NOMO-1 treated with dmso at 0.1 percent for 144 hours (cell line): ENCODE measurements at regions not wholly inside any gene's neighbourhood (a gene's known extent, or its start where the extent isn't known, plus 50 kb on each side); places are given as distances from the start of the nearest gene placed in this dataset.

Experiments
- DNase-seq: peaks from one replicate; lab custom pipeline; 2025; ENCODE audit not compliant: unreplicated experiment; lab: John Stamatoyannopoulos, UW

DNA sequence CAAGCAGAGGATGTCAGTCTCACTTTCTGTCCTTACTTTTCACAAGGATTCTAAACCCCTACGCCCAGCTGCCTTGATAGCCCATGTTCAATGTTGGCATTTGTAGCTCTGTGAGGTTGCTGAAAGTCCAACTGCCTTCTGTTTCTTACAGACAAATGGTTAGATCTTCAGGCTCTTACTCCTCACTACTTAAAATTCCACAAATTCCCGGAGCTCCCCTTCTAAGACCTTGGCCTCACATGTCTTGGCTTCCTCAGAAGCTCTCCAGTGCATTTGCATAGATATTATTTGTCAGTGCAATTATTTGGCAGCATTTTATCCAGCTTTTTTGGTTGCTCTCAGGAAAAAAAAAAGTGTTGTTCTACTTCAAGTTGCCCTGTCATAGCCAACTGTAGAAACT lies 453.7 kb upstream of the CELF4 start:
- DNase-seq, result no peak

DNA sequence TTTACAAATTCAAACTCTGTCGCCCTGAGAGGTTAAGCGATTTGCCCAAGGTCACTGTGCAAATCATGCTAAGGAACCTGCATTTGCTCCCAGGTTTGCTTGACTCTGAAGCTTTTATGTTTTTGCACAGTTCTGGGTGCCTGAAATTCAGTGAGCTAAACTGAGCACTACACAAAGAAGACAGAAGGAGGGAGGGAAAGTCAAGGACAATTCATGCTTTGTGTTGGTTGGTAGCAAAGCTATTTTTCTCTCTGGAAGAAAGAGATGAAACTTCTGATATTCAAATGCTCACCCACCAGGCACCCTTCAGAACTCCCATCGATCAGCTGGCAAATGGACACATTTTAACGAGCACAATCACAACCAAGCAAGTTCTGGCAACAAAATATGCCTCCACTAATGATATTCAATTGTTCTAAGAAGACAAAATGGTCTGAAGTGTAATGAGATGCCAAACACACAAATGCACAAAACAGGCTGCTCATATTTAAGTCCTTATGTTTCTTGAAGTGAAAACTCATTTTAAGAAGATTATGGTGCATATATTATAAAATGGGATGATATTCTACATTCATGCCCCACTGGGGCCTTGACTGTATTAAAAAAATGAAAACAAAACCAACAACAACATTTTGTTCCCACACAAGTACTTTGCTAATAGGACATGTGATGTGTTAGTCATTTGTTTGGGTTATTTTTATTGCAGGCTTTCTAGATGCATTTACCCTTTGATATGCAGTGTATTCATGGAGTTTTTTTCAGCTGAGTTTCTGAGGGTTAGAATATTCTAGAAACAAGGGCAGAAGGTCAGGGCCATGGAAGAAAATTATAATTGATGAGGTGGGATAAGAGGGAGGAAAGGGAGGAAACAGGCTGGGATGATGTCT lies 445.6 kb upstream of the CELF4 start:
- DNase-seq, result no peak

DNA sequence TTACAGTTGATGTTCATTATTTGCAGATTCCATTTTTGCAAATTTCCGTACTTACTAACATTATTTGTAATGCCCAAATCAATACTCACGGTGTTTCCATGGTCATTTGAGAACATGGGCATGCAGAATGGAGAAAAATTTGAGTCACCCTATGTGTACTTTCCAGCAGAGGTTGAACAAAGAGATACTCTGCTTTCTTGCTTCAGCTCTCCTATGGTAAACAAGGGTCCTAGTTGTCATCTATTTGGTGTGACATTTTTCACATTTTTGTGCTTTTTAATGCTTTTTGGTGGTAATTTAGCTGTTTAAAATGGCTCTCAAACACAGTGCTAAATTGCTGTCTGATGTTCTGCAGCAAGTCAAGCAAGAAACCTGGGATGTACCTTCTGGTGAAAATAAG lies 444.4 kb upstream of the CELF4 start:
- no peak for DNase-seq

DNA sequence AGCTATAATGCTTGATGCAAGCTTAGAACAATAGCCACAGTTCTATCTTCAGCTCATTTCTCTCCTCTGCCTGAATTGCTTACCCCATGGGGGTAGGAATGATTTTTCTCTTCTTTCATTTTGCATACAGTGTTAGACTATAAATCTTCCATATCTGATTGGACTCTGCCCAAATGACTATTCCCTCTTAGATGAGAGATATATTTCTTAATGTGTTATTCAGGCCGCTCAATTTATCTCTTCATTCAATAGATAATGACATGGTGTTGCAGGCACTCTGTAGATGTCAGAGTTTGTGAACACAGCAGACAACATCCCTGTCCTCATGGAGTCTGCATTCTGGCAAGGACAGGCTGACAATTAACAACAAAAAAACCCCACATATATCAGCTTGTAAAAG lies 443.7 kb upstream of the CELF4 start:
- no peak for DNase-seq

DNA sequence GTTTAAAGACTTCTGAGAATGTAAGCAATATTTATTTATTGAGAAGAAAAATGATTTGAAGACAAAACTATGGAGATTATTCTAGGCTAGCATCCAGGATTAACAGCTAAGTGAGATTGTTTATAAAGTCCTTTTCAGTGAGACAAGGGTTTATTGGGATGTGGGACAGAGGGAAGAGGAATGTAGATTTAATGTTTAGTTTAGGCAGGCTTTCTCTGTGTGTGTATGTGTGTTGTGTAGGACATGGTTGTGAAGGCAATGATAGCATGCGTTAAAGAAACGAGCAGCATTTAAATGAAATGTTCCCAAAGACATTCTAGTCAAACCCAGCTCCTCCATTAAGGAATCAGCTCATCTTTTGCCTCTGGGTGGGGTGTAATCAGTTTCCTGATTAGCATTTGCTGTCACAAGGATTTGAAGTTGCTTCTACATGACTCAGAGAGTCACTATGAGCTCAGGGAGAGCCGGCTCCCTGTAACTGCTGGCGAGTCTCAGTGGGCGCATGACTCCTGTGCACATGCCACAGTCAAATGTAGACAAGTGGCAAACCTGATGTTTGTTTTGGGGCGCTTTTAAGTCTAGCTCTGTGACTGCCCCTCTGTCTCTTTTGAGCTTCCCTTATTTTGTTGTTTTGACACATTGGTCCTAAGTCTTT lies 442.2 kb upstream of the CELF4 start:
- no peak for DNase-seq

DNA sequence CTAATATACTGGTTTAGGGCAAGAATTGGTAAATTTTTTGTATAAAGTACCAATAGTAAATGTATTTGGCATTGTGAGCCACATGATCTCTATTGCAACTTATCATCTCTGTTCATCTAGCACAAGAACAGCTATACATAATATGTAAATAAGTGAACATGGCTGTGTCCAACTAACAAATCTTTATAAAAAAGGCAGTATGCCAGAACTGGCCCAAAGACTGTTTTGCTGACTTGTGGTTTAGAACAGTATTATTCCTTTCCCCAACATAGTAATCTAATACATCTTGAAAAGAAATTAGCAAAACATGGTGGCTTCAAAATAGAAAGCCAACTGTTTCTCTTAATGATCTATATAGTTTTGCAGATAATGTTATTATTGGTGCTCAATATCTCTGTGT lies 441.4 kb upstream of the CELF4 start:
- DNase-seq, result no peak

DNA sequence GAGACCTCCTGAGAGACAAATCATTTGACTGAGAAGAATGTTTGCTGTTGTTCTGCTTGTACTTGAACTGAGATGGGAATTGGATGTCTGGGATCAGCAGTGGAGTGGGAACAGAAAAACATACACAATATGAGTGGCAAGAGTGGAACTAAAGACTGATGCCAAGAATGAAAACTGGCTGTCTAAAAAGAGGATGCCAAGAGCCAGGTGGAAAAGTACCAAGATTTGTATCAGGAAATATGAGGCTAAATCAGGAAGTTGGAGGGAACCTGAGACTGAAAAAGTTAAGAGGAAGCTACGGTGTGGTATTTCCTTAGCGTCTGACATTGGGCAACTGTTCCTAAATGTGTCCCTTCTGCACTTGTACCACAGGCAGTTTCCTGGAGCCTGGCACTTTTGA lies 440.9 kb upstream of the CELF4 start:
- no peak for DNase-seq

DNA sequence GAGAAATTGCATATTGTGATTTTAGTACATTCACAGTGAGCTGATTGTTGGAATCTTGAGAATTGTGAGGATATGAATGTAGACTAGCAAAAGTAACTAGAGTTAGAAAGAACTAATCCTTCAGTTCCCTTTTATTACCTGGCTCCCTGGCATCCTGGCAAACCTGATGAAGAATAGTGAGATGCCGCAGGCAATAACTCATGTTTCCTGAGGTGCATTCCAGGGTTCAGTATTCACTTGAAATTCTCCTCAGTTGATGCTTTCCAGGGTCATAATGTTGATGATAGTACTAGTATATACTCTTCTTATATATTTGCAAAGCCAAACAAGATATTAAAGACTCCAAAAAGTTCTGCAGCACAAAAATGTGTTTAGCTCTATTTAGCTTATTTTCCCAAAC lies 432.1 kb upstream of the CELF4 start:
- DNase-seq, result no peak

DNA sequence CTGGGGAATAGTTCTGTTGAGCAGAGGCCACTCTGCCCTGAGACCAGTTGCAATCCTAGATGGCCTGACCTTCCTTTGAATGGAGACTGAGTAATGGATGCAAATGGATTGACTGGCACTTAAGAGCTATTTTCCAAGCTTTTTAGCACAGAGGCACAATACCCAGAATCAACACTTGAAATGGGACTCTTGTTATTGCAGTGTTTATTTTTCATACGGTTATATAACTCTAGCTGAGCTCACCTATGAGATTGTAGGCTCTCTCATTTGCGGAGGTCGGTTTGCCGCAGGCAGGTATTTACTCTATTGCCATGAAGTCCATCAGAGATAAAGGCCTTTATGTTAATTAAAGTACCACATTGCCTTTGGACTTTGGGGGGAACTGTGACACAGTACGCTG lies 422.3 kb upstream of the CELF4 start:
- DNase-seq, result no peak

DNA sequence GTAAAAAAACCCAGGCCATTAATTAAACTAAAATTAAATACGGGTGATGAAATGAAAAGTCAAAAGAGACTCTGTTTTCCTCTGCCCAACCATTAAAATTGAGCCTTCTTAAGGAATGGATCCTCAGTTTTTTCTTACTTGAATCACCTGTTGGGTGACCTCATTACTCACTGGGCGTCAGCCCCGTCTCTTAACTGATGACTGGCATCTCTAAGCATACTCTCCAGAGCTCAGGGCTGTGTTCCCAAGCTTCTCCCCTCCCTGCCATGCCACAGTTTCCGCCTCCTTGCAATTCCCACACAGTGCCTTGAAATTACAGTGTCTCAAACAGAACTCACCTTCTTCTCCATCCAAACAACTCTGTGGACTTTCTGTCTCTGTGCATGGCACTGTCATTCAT lies 421.1 kb upstream of the CELF4 start:
- DNase-seq, result no peak

DNA sequence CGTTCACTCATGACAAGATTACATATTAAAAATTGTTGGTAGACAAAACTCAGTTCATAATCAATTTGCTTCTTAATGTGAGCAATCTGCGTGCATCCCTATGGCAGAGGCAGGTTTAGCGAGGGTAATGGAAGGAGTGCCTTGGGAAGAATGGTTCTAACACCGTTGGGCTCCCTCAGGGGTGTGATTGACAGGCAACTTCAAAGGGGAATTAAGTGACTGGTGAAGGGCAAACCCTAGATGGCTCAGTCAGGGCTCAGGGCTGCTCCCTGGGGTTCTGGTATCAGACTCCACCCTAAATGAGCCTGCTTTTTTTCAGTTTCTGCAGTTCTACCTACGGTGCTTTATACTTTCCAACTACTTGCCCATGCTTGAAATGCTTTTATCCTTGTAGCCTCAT lies 419.5 kb upstream of the CELF4 start:
- DNase-seq, result no peak

DNA sequence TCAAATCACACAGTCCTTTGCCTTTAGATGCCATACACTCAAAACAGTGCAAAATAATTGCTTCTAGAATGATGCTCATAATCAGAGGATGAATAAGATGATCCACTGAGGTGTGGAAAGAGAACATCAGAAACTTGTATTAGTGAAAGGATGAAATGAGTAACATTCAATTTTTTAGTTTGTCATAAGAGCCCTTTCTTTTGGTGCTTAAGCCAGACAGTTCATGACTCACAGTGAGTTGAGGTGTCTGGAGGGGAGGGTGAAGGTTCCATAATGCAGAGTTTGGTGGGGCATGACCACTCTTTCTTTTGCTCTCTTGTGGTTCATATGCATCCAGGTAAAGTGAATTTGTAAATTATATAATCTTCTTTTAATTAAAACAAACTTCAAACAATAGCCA lies 415.0 kb upstream of the CELF4 start:
- DNase-seq, result no peak

DNA sequence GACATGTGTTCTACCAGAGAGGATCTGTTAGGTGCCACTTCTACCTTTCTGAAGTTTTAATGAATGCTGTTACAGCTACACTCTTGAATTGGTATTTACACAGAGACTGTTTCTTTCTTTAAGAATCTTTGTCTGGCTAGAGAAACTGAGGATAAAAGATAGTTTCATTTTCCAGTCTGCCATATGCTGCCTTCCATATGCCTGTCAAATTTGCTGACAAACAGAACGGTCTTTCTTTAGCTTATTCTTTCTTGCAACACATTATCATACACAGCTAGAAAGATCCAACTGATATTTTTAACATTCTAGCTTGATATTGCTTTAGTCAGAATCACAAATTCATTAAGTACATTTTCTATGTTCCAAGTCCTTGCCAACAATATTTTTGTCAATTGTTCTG lies 409.8 kb upstream of the CELF4 start:
- no peak for DNase-seq

DNA sequence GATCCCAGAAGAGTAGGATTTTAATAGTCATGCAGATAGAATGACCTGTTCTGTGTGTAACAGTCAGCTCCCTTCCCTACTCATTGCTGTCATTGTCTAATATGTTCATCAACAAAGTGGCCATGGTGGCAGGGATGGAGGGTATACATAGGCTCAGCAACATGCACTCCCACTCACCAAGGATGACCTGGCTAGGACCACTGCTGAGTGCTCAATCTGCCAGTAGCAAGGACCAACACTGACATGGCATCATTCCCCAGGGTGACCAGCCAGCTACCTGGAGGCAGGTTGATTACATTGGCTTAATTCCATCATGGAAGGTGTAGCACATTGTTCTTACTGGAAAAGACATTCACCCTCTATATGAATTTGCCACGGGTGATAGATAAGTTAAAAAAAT lies 401.7 kb upstream of the CELF4 start:
- no peak for DNase-seq

DNA sequence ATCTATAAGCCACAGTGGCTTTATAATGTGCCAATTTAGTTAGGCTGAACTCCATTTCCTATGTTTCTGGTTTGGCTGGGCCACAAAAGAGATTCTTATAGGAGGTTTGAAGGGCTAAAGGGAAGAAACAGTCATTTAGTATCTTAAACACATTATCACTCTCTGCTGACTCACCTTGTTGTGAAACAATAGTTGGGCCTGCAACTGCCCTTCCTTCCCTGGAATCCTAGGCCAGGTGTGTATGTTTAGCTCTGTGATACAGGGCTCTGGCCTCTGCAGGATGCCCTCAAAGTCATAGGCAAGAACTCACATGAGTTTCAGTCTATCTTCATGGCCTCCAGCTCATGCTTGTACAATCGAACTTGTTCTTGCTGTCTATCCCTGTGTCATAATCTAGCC lies 400.0 kb upstream of the CELF4 start:
- DNase-seq, result no peak

DNA sequence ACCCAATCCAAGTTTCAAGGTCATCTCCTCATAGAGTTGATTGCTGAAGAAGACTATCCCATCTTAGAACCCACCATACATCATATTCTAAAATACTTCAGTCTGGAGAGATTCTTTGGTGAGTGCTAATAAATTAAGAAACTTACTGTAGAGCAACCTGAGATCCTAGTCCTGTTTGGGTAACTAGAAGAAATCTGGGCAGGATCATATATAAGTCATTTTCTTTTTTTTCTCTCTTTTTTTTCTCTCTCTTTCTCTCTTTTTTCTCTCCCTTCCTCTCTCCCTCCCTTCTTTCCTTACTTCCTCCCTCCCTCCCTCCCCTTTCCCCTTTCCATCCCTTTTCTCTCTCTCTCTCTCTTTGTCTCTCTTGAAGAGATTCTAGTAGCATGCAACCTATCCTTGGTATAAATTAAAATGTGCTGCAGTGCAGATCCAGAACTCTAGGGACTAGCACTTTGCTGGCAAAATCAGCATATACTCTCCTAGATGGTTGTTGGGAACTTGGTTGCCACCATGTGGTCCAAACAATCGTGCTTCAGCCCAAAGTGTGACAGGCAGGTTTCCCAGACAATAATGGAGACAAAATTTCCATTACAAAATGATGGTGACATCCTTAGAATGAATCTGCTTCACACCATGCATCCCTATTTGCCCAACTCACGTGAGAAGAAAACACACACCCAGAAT lies 399.4 kb upstream of the CELF4 start:
- DNase-seq, result no peak

DNA sequence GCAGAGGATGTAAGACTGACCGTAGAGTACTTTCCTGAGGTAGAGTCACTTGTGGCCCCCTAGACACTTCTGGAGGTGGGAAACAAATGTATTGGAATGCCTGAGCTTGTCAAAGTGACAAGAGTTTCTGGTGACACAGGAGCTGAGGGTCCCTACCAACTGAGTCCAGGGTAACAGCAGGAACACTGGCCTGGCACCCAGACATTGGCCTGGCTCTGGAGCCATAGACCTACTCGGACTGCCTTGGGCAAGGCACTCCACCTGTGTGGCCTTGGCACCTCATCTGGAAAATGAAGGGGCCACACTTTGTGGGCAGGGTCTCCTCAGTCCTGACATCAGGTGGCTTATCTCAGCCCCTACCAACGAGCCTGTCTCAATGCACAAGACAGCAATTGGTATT lies 398.2 kb upstream of the CELF4 start:
- no peak for DNase-seq

DNA sequence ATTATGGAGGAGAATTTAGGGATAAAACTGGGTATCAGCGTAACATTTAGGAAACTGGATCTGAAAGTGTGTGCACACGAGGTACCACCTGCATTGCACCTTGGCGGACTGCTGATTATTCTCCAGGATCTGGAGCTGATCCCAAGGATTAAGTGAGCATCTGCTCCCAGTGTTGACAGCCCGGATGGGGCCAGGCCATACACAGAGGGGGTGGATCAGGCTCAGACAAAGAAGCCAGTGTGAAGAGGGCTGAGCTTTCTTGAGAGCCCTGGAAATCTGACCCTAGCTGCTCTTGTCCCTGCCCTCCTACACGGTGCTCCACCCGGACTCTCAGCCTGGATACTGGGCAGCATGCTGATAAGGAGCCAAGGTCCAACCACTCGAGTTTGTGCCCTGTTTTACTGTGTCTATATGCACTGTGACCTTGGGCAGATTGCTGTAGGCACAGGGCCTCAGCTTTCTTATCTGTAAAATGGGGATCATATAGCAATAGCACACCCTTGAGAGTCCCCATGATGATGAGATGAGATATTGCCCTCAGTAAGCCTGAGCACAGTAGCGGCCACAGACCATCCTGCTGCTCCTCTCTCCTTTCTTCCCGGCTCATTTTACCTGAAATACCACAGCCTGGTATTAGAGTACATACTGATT lies 396.8 kb upstream of the CELF4 start:
- DNase-seq, result no peak

DNA sequence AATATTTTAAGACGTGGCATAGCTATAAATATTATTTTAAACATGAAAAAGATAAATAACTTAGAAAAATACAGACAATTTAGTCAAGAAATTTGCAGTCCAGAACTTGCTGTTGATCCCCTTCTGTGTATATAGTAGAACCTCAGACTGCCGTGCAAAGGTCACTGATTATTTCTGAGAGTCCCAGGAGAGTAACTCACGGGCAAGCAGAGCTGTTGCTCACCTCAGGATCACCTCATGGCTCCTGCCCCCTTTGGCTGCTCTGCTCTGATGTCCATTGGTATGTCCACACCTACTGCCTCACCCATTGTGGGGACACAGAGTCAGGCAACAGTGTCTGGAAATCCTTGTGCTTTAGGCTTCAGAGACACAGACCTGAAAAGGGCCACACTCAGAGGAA lies 392.9 kb upstream of the CELF4 start:
- no peak for DNase-seq

DNA sequence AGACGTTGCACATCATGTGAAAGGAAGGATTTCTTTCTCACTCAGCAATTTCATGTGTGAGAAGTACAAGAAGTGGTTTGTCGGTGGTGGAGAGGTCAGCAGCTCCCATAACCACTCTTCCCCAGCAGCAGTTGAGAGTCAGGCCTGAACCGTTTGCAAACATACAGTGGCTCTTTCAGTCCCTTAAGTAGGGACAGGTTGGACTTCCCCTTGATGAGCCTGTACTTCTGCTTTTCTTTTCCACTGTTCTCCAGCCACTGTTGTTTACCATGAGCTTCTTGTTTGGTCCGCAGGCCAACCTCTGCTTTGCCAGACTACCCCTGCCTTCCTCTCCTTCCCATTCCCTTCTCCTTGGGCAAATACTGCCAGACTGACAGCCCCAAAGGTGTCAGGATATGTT lies 391.3 kb upstream of the CELF4 start:
- no peak for DNase-seq

DNA sequence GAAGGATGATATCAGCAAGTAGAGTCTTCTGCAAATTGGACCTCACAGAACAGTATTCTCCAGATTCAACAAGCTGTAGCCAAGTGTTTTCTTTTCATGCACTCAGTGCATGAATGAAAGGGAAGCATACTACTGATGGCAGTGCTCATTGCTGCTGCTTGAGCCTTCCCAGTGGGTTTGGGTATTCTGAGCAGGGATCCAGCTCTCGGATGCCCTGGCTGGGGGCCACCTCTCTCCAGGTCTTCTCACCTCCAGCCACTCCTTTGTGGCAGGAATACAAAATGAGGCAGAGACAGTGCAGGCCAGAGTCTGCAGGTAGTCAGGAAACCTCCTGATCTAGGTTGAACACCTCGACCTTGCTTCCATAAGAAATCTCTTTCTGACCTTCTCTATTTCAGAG lies 390.4 kb upstream of the CELF4 start:
- no peak for DNase-seq

DNA sequence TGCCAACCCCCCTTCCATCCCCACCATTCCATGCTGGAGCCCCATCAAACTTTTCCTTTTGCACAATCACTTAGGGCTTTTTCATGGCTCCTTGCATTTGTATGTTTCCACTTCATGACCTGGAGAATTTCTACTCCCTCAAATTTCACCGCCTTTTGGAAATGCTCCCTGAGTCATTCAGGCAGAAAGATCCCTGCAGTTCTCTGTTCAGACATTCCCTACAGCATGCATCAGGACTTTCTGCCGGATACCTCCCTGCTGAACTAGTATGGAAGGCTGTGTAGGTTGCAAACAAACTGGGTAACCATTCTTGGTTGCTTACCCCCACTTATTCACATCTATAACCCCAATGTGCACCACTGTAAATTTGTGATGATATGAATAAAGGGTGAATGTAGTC lies 389.6 kb upstream of the CELF4 start:
- no peak for DNase-seq
